ENCODE measurements at regions not wholly inside any gene's neighbourhood (a gene's known extent, or its start where the extent isn't known, plus 50 kb on each side); places are given as distances from the start of the nearest gene placed in this dataset.
A peak's percentile ranks its signal among the peaks of the same experiment; 100 is the strongest.

GRCh38 chr3:88262527-88262926 is 112.8 kb downstream of the C3orf38 start:
- H3K27ac Mint-ChIP-seq = no peak overlapping the region
- H3K4me3 Mint-ChIP-seq = no peak overlapping the region

GRCh38 chr3:88263417-88264100 is 113.8 kb downstream of the C3orf38 start:
- Mint-ChIP-seq H3K9me3 (no peaks in the 10 kb centered on the region), H3K27ac (no peak overlapping the region), H3K4me3 (no peak overlapping the region), H3K36me3 (ENCODE audit: low read depth) (no peaks in the 10 kb centered on the region), H3K27me3 (no peaks in the 10 kb centered on the region), H3K4me1 (ENCODE audit: low read depth) (no peaks in the 10 kb centered on the region)
- POLR2A ChIA-PET = no interaction called here
- ATAC-seq (no peak), DNase-seq (no peak)
- TF ChIP-seq CTCF (IDR thresholded peaks at IDR 0.05) = no peak
- CTCF ChIA-PET = no interaction called here
- intact Hi-C loops (cut with micrococcal nuclease) = no loop called here

More at GRCh38 chr3:88262527-88262926, 112.8 kb downstream of the C3orf38 start:
- CTCF ChIA-PET = no interaction called here
- TF ChIP-seq CTCF (IDR thresholded peaks at IDR 0.05) = no peak
- ATAC-seq = no peak
- Mint-ChIP-seq H3K4me1 (ENCODE audit: low read depth) (no peaks in the 10 kb centered on the region), H3K36me3 (ENCODE audit: low read depth) (no peaks in the 10 kb centered on the region), H3K27me3 (no peaks in the 10 kb centered on the region), H3K9me3 (no peaks in the 10 kb centered on the region)
- intact Hi-C loops (cut with micrococcal nuclease) = no loop called here
- peak; percentile 1 for DNase-seq
- POLR2A ChIA-PET = no interaction called here

GRCh38 chr3:88267441-88267840 is 117.7 kb downstream of the C3orf38 start:
- Mint-ChIP-seq H3K36me3 (ENCODE audit: low read depth) (no peaks in the 10 kb centered on the region), H3K27me3 (no peaks in the 10 kb centered on the region), H3K27ac (no peak overlapping the region), H3K4me3 (no peak overlapping the region), H3K9me3 (no peaks in the 10 kb centered on the region), H3K4me1 (ENCODE audit: low read depth) (no peaks in the 10 kb centered on the region)
- CTCF ChIA-PET = no interaction called here
- intact Hi-C loops (cut with micrococcal nuclease) = no loop called here
- no peak for DNase-seq
- POLR2A ChIA-PET = interaction anchor here (0.6 kb wide), 1 partner anchor 8 kb away, joined by 4 read pairs; no protein-coding TSS in a partner anchor
- no peak for TF ChIP-seq CTCF (IDR thresholded peaks at IDR 0.05)
- ATAC-seq = no peak

GRCh38 chr3:88267847-88268246 is 118.1 kb downstream of the C3orf38 start:
- ChIA-PET POLR2A (no interaction called here), CTCF (no interaction called here)
- ATAC-seq = no peak
- Mint-ChIP-seq H3K4me3 (no peak overlapping the region), H3K27ac (no peak overlapping the region), H3K4me1 (ENCODE audit: low read depth) (no peaks in the 10 kb centered on the region), H3K9me3 (no peaks in the 10 kb centered on the region), H3K36me3 (ENCODE audit: low read depth) (no peaks in the 10 kb centered on the region), H3K27me3 (no peaks in the 10 kb centered on the region)
- DNase-seq = no peak
- intact Hi-C loops (cut with micrococcal nuclease) = no loop called here
- TF ChIP-seq CTCF (IDR thresholded peaks at IDR 0.05) = no peak

GRCh38 chr3:88280326-88280725 is 130.6 kb downstream of the C3orf38 start:
- DNase-seq (no peak), ATAC-seq (no peak)
- no peaks in the 10 kb centered on the region for H3K9me3 Mint-ChIP-seq
- H3K4me1 Mint-ChIP-seq (ENCODE audit: low read depth) = no peaks in the 10 kb centered on the region
- H3K4me3 Mint-ChIP-seq = no peak overlapping the region
- intact Hi-C loops (cut with micrococcal nuclease) = no loop called here
- ChIA-PET POLR2A (no interaction called here), CTCF (no interaction called here)
- no peaks in the 10 kb centered on the region for H3K27me3 Mint-ChIP-seq
- H3K27ac Mint-ChIP-seq = no peak overlapping the region
- no peaks in the 10 kb centered on the region for H3K36me3 Mint-ChIP-seq (ENCODE audit: low read depth)
- TF ChIP-seq CTCF (IDR thresholded peaks at IDR 0.05) = no peak
